ENCODE measurements at regions not wholly inside any gene's neighbourhood (a gene's known extent, or its start where the extent isn't known, plus 50 kb on each side); places are given as distances from the start of the nearest gene placed in this dataset.

DNA sequence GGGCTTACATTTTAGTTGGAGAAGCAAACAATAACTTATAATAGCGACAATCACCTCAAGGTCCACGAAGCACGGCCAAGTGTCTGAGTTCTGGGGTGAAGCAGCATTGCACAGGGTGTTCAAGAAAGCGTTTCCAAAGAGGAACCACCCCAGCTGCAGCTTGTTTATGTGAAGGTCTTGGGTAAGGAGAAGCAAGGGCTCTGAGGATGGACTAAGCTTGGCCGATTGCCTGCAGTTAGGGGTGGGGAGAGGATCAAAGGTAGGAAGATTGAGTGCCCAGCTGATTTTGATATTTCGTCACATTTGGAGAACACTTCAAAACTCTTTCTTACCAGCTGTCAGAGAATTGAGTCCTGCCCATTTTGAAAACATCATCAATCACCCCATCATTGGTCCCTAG, 321.6 kb upstream of the DNAJC19 start:
- TF ChIP-seq, protein P1, sequence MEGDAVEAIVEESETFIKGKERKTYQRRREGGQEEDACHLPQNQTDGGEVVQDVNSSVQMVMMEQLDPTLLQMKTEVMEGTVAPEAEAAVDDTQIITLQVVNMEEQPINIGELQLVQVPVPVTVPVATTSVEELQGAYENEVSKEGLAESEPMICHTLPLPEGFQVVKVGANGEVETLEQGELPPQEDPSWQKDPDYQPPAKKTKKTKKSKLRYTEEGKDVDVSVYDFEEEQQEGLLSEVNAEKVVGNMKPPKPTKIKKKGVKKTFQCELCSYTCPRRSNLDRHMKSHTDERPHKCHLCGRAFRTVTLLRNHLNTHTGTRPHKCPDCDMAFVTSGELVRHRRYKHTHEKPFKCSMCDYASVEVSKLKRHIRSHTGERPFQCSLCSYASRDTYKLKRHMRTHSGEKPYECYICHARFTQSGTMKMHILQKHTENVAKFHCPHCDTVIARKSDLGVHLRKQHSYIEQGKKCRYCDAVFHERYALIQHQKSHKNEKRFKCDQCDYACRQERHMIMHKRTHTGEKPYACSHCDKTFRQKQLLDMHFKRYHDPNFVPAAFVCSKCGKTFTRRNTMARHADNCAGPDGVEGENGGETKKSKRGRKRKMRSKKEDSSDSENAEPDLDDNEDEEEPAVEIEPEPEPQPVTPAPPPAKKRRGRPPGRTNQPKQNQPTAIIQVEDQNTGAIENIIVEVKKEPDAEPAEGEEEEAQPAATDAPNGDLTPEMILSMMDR (IDR thresholded peaks at IDR 0.05; ENCODE audit: borderline replicate concordance, extremely low read depth, insufficient read depth), result no peak
- no peak for FAIRE-seq
- no peaks in the 10 kb centered on the region for H3K36me3 ChIP-seq (ENCODE audit: control insufficient read depth in 2 of 3, insufficient read depth in 3 of 3, low read length in 3 of 3)
- H3K9me3 ChIP-seq (ENCODE audit: control insufficient read depth in 2 of 3, insufficient read depth in 1 of 3, low read length in 3 of 3), result no peaks in the 10 kb centered on the region
- H3K27ac ChIP-seq (ENCODE audit: low read depth in 2 of 2, low read length in 2 of 2), result no peak overlapping the region
- H3K27me3 ChIP-seq (ENCODE audit: control insufficient read depth, insufficient read depth, low read length), result no peaks in the 10 kb centered on the region
- H3K4me3 ChIP-seq (ENCODE audit: low read length in 3 of 3), result no peak overlapping the region
- H3K4me1 ChIP-seq (ENCODE audit: control insufficient read depth in 2 of 3, insufficient read depth in 2 of 3, low read depth in 1 of 3, low read length in 3 of 3), result no peaks in the 10 kb centered on the region
- intact Hi-C loops (cut with DNase I), result no loop called here
- H3K9ac ChIP-seq (ENCODE audit: low read length in 3 of 3), result no peak overlapping the region
- no peak for DNase-seq

DNA sequence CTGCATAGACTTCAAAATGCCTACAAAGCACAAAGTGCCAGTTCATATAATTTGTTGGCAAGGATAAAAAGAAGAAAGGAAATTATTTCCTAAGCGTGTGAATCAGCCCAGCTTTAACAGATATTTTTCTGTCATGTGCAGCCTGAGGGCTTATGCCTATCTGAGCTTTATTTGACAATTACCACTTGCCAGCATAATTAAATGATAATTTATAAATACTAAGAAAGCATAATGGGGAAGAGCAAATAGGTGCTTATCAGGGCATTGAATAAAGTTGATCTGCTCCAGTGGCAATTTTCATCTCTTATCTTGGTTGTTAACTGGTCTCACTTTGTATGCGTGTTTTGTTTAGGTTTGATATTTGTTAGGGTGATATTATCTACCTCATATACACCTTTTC, 313.4 kb upstream of the DNAJC19 start:
- no peak overlapping the region for H3K27ac ChIP-seq (ENCODE audit: low read depth in 2 of 2, low read length in 2 of 2)
- no peak overlapping the region for H3K4me3 ChIP-seq (ENCODE audit: low read length in 3 of 3)
- TF ChIP-seq, protein P1 (IDR thresholded peaks at IDR 0.05; ENCODE audit: borderline replicate concordance, extremely low read depth, insufficient read depth), result no peak
- intact Hi-C loops (cut with DNase I), result no loop called here
- no peaks in the 10 kb centered on the region for H3K27me3 ChIP-seq (ENCODE audit: control insufficient read depth, insufficient read depth, low read length)
- no peak for FAIRE-seq
- H3K36me3 ChIP-seq (ENCODE audit: control insufficient read depth in 2 of 3, insufficient read depth in 3 of 3, low read length in 3 of 3), result no peaks in the 10 kb centered on the region
- no peak for DNase-seq
- H3K4me1 ChIP-seq (ENCODE audit: control insufficient read depth in 2 of 3, insufficient read depth in 2 of 3, low read depth in 1 of 3, low read length in 3 of 3), result no peaks in the 10 kb centered on the region
- H3K9me3 ChIP-seq (ENCODE audit: control insufficient read depth in 2 of 3, insufficient read depth in 1 of 3, low read length in 3 of 3), result no peaks in the 10 kb centered on the region
- H3K9ac ChIP-seq (ENCODE audit: low read length in 3 of 3), result no peak overlapping the region

DNA sequence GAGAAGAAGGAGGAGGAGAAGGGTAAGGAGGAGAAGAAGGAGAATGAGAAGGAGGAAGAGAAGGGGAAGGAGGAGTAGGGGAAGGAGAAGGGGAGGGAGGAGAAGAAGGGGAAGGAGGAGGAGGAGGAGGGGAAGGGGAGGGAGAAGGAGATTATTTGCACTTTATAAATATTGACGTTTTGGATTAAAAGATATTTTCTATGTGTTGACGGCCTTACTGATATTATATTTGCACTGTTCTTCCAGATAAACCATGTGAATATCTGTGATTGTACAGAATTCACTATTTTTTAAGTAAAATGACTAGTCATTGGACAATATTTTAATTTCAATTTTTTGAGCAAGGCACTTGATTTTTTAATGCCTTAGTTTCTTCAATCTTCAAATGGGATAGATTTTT, 310.5 kb upstream of the DNAJC19 start:
- DNase-seq, result no peak

DNA sequence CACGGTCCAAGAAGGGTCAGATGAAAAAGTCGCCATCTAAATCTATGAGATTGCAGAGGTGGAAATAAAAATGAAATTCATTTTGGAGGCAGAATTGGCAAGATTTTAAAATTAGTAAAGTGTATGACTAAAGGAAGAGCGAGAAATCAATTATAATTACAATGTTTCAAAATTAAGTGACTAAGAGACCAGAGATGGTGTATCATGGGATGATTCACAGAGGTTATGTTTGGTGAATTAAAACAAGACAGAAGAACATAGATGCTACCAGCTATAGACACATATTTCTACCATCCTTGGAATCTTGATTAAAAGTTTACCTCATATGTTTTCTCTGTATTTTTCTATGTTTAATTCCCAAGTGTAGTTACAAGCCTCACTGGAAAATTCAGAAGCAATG, 308.9 kb upstream of the DNAJC19 start:
- FAIRE-seq (no peak), DNase-seq (no peak)
- Histone ChIP-seq H3K27me3 (ENCODE audit: control insufficient read depth, insufficient read depth, low read length) (no peaks in the 10 kb centered on the region), H3K4me1 (ENCODE audit: control insufficient read depth in 2 of 3, insufficient read depth in 2 of 3, low read depth in 1 of 3, low read length in 3 of 3) (no peaks in the 10 kb centered on the region), H3K27ac (ENCODE audit: low read depth in 2 of 2, low read length in 2 of 2) (no peak overlapping the region), H3K4me3 (ENCODE audit: low read length in 3 of 3) (no peak overlapping the region), H3K9ac (ENCODE audit: low read length in 3 of 3) (no peak overlapping the region), H3K9me3 (ENCODE audit: control insufficient read depth in 2 of 3, insufficient read depth in 1 of 3, low read length in 3 of 3) (no peaks in the 10 kb centered on the region), H3K36me3 (ENCODE audit: control insufficient read depth in 2 of 3, insufficient read depth in 3 of 3, low read length in 3 of 3) (no peaks in the 10 kb centered on the region)
- intact Hi-C loops (cut with DNase I), result no loop called here
- TF ChIP-seq, protein P1 (IDR thresholded peaks at IDR 0.05; ENCODE audit: borderline replicate concordance, extremely low read depth, insufficient read depth), result no peak

More for the DNA sequence above, 310.5 kb upstream of the DNAJC19 start:
- TF ChIP-seq, protein P1 (IDR thresholded peaks at IDR 0.05; ENCODE audit: borderline replicate concordance, extremely low read depth, insufficient read depth), result no peak
- no peaks in the 10 kb centered on the region for H3K36me3 ChIP-seq (ENCODE audit: control insufficient read depth in 2 of 3, insufficient read depth in 3 of 3, low read length in 3 of 3)
- no peaks in the 10 kb centered on the region for H3K27me3 ChIP-seq (ENCODE audit: control insufficient read depth, insufficient read depth, low read length)
- intact Hi-C loops (cut with DNase I), result no loop called here
- no peaks in the 10 kb centered on the region for H3K9me3 ChIP-seq (ENCODE audit: control insufficient read depth in 2 of 3, insufficient read depth in 1 of 3, low read length in 3 of 3)
- H3K9ac ChIP-seq (ENCODE audit: low read length in 3 of 3), result no peak overlapping the region
- H3K4me3 ChIP-seq (ENCODE audit: low read length in 3 of 3), result no peak overlapping the region
- FAIRE-seq, result no peak
- no peak overlapping the region for H3K27ac ChIP-seq (ENCODE audit: low read depth in 2 of 2, low read length in 2 of 2)
- H3K4me1 ChIP-seq (ENCODE audit: control insufficient read depth in 2 of 3, insufficient read depth in 2 of 3, low read depth in 1 of 3, low read length in 3 of 3), result no peaks in the 10 kb centered on the region

Data from kidney (tissue), 13 donors.